ENCODE measurements at regions not wholly inside any gene's neighbourhood (a gene's known extent, or its start where the extent isn't known, plus 50 kb on each side); places are given as distances from the start of the nearest gene placed in this dataset.

DNA sequence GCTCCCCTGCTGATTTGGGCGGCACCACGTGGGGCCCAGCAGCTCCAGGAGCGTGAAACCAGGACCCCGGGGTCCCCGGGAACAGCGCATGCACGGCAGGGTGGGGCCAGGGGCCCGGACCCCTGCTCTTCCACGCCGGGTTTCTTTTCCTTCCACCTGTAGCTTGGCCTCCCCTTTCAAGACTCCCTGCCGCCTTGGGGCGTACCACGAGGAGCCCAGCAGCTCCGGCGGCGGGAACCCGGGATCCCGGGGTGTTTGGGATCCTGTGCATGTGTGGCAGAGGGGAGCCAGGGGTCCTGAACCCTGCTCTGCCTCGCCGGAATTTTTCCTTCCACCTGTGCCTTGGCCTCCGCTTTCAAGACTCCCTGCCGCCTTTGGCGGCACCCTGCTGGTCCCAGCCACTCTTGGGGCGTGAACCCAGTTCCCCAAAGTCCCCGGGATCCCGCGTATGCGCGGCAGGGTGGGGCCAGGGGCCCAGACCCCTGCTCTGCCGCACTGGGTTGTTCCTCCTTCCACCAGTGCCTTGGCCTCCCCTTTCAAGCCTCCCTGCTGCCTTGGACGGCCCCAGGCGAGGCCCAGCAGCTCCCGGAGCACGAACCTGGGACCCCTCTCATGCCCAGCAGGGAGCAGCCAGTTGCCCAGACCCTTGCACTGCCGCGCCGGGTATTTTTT is 322.7 kb downstream of the ALG10 start:
- no peak for DNase-seq (ENCODE audit: low spot score in 2 of 2)
- no peak overlapping the region for H3K4me3 ChIP-seq (ENCODE audit: low read depth, poor library complexity, severe bottlenecking)
- intact Hi-C loops (cut with DNase I; ENCODE audit: low total_unique reads): no loop called here
- TF ChIP-seq POLR2A (IDR thresholded peaks at IDR 0.05): no peak
- TF ChIP-seq, protein P1, sequence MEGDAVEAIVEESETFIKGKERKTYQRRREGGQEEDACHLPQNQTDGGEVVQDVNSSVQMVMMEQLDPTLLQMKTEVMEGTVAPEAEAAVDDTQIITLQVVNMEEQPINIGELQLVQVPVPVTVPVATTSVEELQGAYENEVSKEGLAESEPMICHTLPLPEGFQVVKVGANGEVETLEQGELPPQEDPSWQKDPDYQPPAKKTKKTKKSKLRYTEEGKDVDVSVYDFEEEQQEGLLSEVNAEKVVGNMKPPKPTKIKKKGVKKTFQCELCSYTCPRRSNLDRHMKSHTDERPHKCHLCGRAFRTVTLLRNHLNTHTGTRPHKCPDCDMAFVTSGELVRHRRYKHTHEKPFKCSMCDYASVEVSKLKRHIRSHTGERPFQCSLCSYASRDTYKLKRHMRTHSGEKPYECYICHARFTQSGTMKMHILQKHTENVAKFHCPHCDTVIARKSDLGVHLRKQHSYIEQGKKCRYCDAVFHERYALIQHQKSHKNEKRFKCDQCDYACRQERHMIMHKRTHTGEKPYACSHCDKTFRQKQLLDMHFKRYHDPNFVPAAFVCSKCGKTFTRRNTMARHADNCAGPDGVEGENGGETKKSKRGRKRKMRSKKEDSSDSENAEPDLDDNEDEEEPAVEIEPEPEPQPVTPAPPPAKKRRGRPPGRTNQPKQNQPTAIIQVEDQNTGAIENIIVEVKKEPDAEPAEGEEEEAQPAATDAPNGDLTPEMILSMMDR (IDR thresholded peaks at IDR 0.05): no peak
- WGBS, 2 donors: 64 to 68% methylated on average over 37 of the region's 37 CpGs

DNA sequence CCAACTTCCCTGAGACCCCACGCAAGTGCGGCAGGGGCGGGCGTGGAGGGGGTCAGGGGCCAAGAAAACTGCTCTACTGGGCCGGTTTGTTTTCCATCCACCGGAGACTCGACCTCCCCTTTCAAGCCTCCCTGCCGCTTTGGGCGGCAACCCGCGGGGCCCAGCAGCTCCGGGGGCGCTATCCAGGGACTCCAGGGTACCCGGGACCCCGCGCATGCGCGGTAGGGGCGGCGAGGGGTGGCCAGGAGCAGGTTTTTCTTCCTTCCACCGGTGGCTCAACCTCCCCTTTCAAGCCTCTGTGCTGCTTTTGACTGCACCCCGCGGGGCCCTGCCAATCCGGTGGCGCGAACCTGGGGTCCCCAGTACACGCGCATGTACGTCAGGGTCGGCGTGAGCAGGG is 323.5 kb downstream of the ALG10 start:
- 46 to 48% methylated on average over 31 of the region's 31 CpGs for WGBS, 2 donors

DNA sequence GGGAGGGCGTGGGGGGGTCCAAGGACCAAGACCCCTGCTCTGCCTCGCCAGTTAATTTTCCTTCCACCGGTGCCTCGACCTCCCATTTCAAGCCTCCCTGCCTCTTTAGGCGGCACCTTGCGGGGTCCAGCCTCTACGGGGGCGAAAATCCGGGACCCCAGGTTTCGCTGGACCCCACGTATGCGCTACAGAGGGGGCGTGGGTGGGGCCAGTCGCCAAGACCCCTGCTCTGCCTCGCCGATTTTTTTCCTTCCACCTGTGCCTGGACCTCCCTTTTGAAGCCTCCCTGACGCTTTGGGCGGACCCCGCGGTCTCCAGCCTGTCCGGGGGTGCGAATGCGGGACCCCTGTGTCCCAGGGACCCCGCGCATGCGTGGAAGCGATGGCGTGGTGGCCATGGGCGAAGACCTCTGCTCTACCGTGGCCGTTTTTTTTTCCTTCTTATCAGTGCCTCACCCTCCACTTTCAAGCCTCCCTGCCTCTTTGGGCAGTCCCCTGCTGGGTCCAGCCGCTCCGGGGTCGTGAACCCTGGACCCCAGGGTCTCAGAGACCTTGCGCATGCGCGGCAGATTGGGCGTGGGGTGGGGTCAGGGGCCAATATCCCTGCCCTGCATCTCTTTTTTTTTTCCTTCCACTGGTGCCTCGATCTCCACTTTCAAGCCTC is 324.2 kb downstream of the ALG10 start:
- TF ChIP-seq POLR2A (IDR thresholded peaks at IDR 0.05): no peak
- TF ChIP-seq, protein P1 (IDR thresholded peaks at IDR 0.05): no peak
- no peak for DNase-seq (ENCODE audit: low spot score in 2 of 2)
- 54 to 58% methylated on average over 39 of the region's 39 CpGs for WGBS, 2 donors
- H3K4me3 ChIP-seq (ENCODE audit: low read depth, poor library complexity, severe bottlenecking): no peak overlapping the region
- intact Hi-C loops (cut with DNase I; ENCODE audit: low total_unique reads): no loop called here

More for the DNA sequence above, 323.5 kb downstream of the ALG10 start:
- no peak overlapping the region for H3K4me3 ChIP-seq (ENCODE audit: low read depth, poor library complexity, severe bottlenecking)
- TF ChIP-seq, protein P1 (IDR thresholded peaks at IDR 0.05): no peak
- no peak for TF ChIP-seq POLR2A (IDR thresholded peaks at IDR 0.05)
- intact Hi-C loops (cut with DNase I; ENCODE audit: low total_unique reads): no loop called here
- DNase-seq (ENCODE audit: low spot score in 2 of 2): no peak

DNA sequence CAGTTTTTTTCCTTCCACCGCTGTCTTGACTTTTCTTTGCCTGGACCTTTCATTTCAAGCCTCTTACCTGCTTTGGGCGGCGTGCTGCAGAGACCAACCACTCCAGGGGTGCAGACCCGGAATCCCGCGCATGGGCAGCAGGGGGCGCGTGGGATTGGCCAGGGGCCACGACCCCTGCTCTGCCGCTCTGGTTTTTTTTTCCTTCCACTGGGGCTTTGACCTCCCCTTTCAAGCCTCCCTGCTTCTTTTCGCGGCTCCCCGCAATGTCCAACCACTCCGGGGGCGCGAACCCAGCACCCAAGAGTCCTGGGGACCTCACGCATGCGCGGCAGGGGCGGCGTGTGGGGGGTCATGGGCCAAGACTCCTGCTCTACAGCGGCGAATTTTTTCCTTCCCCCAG is 325.1 kb downstream of the ALG10 start:
- WGBS, 2 donors: 56 to 59% methylated on average over 23 of the region's 23 CpGs
- no peak for DNase-seq (ENCODE audit: low spot score in 2 of 2)
- TF ChIP-seq, protein P1 (IDR thresholded peaks at IDR 0.05): no peak
- no peak for TF ChIP-seq POLR2A (IDR thresholded peaks at IDR 0.05)
- H3K4me3 ChIP-seq (ENCODE audit: low read depth, poor library complexity, severe bottlenecking): no peak overlapping the region
- intact Hi-C loops (cut with DNase I; ENCODE audit: low total_unique reads): no loop called here

DNA sequence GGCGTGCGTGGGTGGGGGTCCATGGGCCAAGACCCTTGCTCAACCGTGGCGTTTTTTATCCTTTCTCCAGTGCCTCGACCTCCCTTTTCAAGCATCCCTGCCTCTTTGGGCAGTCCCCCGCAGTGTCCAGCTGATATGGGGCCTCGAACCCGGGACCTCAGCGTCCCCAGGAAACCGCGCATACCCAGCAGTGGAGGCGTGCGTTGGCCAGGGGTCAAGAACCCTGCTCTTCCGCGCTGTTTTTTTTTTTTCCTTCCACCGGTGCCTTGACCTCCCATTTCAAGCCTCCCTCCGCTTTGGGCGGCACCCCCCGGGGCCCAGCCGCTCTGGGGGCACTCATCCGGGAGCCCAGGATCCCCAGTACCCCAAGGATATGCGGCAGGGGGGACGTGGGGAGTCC is 325.8 kb downstream of the ALG10 start:
- H3K4me3 ChIP-seq (ENCODE audit: low read depth, poor library complexity, severe bottlenecking): no peak overlapping the region
- 69 to 75% methylated on average over 23 of the region's 23 CpGs for WGBS, 2 donors
- no peak for TF ChIP-seq POLR2A (IDR thresholded peaks at IDR 0.05)
- TF ChIP-seq, protein P1 (IDR thresholded peaks at IDR 0.05): no peak
- intact Hi-C loops (cut with DNase I; ENCODE audit: low total_unique reads): no loop called here
- no peak for DNase-seq (ENCODE audit: low spot score in 2 of 2)
